ENCODE measurements at regions not wholly inside any gene's neighbourhood (a gene's known extent, or its start where the extent isn't known, plus 50 kb on each side); places are given as distances from the start of the nearest gene placed in this dataset.

- Histone ChIP-seq H3K9ac (ENCODE audit: extremely low read depth, insufficient read length, low read length) (no peak overlapping the region), H3K4me1 (ENCODE audit: insufficient read depth, low read length) (peaks cover 16% of the 10 kb centered on the region), H2BK15ac (ENCODE audit: low read depth, low read length) (no peak overlapping the region), H3K79me1 (ENCODE audit: insufficient read depth, low read depth, low read length, poor library complexity, severe bottlenecking) (peaks cover 8% of the 10 kb centered on the region), H2BK5ac (ENCODE audit: insufficient read length, low read length) (no peak overlapping the region), H3K9me3 (ENCODE audit: control insufficient read depth, low read depth, low read length) (no peaks in the 10 kb centered on the region), H2AFZ (ENCODE audit: low read length) (no peak overlapping the region), H2AK5ac (ENCODE audit: insufficient read length, low read length) (no peak overlapping the region), H3K18ac (ENCODE audit: insufficient read length, low read depth, low read length) (no peak overlapping the region), H4K8ac (replicated peaks; ENCODE audit: insufficient read length, low read depth, low read length) (no peak overlapping the region), H3K27me3 (ENCODE audit: insufficient read depth, low read length) (no peaks in the 10 kb centered on the region), H3K56ac (ENCODE audit: insufficient read length, low read depth, low read length) (no peak overlapping the region), H3T11ph (ENCODE audit: low read length) (no peak overlapping the region), H4K5ac (ENCODE audit: insufficient read length, low read depth, low read length) (no peak overlapping the region), H4K20me1 (ENCODE audit: control insufficient read depth, insufficient read depth, insufficient read length) (no peaks in the 10 kb centered on the region), H2BK120ac (ENCODE audit: low read depth, low read length, poor library complexity, severe bottlenecking) (no peak overlapping the region), H3K79me2 (ENCODE audit: insufficient read depth, low read length) (peaks cover 13% of the 10 kb centered on the region; the same call in 1 of the 2 replicates), H2BK12ac (ENCODE audit: insufficient read length, low read depth, low read length) (no peak overlapping the region), H2BK20ac (ENCODE audit: low read depth, low read length, poor library complexity, severe bottlenecking) (no peak overlapping the region), H3K14ac (ENCODE audit: insufficient read depth, low read length) (no peak overlapping the region), H3K23ac (ENCODE audit: insufficient read length, low read depth, low read length) (no peak overlapping the region), H4K91ac (ENCODE audit: insufficient read length, low read depth, low read length) (no peak overlapping the region), H3K23me2 (ENCODE audit: insufficient read length, low read depth, low read length, poor library complexity, severe bottlenecking) (no peaks in the 10 kb centered on the region), H3K4ac (ENCODE audit: low read depth, low read length) (no peak overlapping the region), H3K27ac (ENCODE audit: insufficient read length, low read depth, low read length) (peak overlapping the region; percentile 25), H3K4me2 (ENCODE audit: insufficient read depth, insufficient read length, low read length) (no peak overlapping the region)
- Mint-ChIP-seq H3K9me3 (no peaks in the 10 kb centered on the region), H3K36me3 (ENCODE audit: insufficient read depth in 1 of 3, low read depth in 3 of 3) (peaks cover 0 to 3% (median 0%) of the 10 kb centered on the region in 3 experiments; a peak in 4 of 7 replicates), H3K4me3 (peak overlapping the region in 1 of 2 experiments; percentile 33; a peak in 2 of 5 replicates), H3K27ac (peak overlapping the region; percentile 35 to 98 (median 98)), H3K27me3 (ENCODE audit: low read depth) (no peaks in the 10 kb centered on the region), H3K4me1 (peaks cover 62 to 71% of the 10 kb centered on the region in 2 experiments)
- WGBS (ENCODE audit: extremely low coverage, insufficient read length, low lambda C conversion rate) = no CpG with 5 or more reads among the region's 6 CpGs
- TF ChIP-seq CTCF (conservative IDR thresholded peaks at IDR 0.05) = no peak
- no peak for DNase-seq
These were observed 152.9 kb upstream of the DST start for GRCh38 chr6:56795466-56796195.
